BJ (cell line): ENCODE measurements at regions not wholly inside any gene's neighbourhood (a gene's known extent, or its start where the extent isn't known, plus 50 kb on each side); places are given as distances from the start of the nearest gene placed in this dataset.
A peak's percentile ranks its signal among the peaks of the same experiment; 100 is the strongest.

Experiments
- CTCF ChIA-PET: fragments of 350-600 bp; formaldehyde crosslinking; extraction: SDS; loops from one replicate; lab custom pipeline; 2021; ENCODE audit warnings: antibody characterized with exemption, inconsistent platforms; lab: Yijun Ruan, JAX
- POLR2A ChIA-PET: fragments of 300-600 bp; sonication (Branson Sonifier 250); formaldehyde crosslinking; extraction: SDS; loops from one replicate; lab custom pipeline; 2021; ENCODE audit warnings: antibody characterized with exemption; lab: Charles Lee
- DNase-seq: peaks from one replicate; pipeline ENCODE4 v3.0.0-alpha.2; 2011; ENCODE audit warnings: low read depth
- H3K27me3 ChIP-seq: 2 replicates; pipeline ENCODE4 v1.6.0; 2011; ENCODE audit warnings: low read length; ENCODE audit not compliant: control insufficient read depth, insufficient read depth
- H3K36me3 ChIP-seq: 2 replicates; pipeline ENCODE4 v1.5.1; 2011; ENCODE audit warnings: low read length; ENCODE audit not compliant: control insufficient read depth, insufficient read depth
- H3K4me3 ChIP-seq: 2 replicates; pipeline ENCODE4 v1.5.1; 2011; ENCODE audit warnings: low read depth, mild to moderate bottlenecking, control low read depth, low read length
- TF ChIP-seq, protein P1 (sequence below): IDR thresholded peaks from 2 replicates; pipeline ENCODE4 v1.5.1; 2011; ENCODE audit warnings: low read depth, mild to moderate bottlenecking, control low read depth, inconsistent platforms, low read length, moderate library complexity; ENCODE audit not compliant: insufficient read depth

DNA sequence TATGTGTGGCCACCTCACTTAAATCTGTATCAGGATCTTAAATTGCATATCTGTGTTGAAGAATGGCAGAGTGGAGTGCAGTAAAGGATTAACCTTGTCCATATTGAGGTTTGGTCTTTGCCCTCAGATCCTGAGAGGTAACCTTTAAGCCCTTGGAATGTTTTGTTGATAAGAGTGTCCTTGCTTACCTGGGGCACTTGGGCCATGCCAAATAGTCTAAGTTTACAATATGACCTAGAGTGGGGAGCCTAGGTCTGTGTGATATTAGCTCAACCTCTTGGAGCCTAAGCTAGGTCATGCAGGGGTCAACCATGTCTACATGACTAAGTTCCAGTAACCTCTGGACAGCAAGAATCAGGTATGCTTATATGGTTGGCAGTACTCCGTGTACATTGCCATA lies 792.5 kb downstream of the DIAPH3 start:
- Histone ChIP-seq H3K36me3 (no peaks in the 10 kb centered on the region), H3K27me3 (peaks cover 3% of the 10 kb centered on the region; the same call in 1 of the 2 replicates), H3K4me3 (no peak overlapping the region)
- ChIA-PET POLR2A (no interaction called here), CTCF (no interaction called here)
- TF ChIP-seq, protein P1, sequence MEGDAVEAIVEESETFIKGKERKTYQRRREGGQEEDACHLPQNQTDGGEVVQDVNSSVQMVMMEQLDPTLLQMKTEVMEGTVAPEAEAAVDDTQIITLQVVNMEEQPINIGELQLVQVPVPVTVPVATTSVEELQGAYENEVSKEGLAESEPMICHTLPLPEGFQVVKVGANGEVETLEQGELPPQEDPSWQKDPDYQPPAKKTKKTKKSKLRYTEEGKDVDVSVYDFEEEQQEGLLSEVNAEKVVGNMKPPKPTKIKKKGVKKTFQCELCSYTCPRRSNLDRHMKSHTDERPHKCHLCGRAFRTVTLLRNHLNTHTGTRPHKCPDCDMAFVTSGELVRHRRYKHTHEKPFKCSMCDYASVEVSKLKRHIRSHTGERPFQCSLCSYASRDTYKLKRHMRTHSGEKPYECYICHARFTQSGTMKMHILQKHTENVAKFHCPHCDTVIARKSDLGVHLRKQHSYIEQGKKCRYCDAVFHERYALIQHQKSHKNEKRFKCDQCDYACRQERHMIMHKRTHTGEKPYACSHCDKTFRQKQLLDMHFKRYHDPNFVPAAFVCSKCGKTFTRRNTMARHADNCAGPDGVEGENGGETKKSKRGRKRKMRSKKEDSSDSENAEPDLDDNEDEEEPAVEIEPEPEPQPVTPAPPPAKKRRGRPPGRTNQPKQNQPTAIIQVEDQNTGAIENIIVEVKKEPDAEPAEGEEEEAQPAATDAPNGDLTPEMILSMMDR: no peak
- DNase-seq: no peak

DNA sequence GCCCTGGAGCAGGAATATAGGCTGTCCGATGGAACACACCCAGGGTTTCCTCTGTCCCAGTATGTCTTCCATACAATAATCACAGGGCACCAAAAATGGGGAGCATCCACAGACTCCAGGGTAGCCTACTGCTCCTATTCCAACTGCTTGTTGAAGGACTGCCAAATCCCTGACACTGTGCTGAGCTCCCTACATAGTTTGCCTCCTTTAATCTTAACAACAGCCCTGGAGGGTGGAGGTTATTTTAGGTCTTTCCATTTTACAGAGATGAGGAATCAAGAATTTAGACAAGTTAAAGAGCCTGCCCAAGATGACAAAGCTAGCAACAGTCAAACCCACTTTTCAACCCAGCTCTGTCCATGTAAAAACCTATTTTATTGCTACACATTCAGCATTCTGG lies 790.4 kb downstream of the DIAPH3 start:
- ChIA-PET POLR2A (no interaction called here), CTCF (interaction anchor here (1.3 kb wide), 1 partner anchor 18 kb away, joined by 5 read pairs; no protein-coding TSS in a partner anchor)
- Histone ChIP-seq H3K36me3 (no peaks in the 10 kb centered on the region), H3K4me3 (no peak overlapping the region), H3K27me3 (peaks cover 3% of the 10 kb centered on the region; the same call in 1 of the 2 replicates)
- TF ChIP-seq, protein P1: no peak
- DNase-seq: no peak

DNA sequence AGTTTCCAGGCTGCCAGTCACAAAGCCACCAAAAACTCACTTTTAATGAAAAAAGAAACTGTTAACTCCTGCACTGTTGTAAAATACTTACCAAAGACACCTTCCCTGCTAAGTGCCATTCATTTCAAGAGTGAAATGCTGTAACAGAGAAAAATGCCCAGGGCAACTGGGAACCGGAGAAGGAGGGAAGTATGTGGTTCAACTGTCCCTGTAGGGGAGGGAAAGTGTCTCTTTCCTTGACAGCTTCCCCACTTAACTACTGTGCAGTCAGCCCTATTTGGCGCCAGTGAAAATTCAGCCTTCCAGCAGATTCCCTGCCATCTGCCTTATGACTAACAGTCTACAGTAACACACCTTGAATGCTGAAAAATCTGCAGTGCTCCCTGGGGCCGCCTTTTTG lies 789.0 kb downstream of the DIAPH3 start:
- no peak overlapping the region for H3K4me3 ChIP-seq
- no peak for DNase-seq
- TF ChIP-seq, protein P1: no peak
- CTCF ChIA-PET: no interaction called here
- no peaks in the 10 kb centered on the region for H3K36me3 ChIP-seq
- POLR2A ChIA-PET: interaction anchor here (0.6 kb wide), 1 partner anchor 535 kb away, joined by 6 read pairs; no protein-coding TSS in a partner anchor
- no peaks in the 10 kb centered on the region for H3K27me3 ChIP-seq

DNA sequence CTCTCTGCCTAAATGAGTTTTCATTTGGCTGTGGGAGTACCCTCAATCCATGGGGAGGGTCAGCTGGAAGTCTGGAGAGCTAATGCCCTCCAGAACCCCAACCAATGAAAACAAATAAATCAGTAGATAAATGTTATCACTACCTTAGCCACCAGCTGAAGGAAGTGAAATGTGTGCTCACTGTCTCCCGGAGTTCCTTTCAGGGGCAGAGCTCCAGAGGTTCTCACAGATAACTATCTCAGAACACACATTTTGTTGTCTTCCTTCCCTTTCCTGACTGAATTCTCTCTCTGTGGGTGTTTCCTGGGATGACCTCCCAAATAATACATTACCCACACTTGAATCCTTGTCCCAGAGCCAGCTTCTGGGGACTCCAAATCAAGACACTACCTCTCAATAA lies 779.6 kb downstream of the DIAPH3 start:
- ChIA-PET POLR2A (no interaction called here), CTCF (no interaction called here)
- no peak for DNase-seq
- TF ChIP-seq, protein P1: no peak
- Histone ChIP-seq H3K27me3 (peaks cover 4% of the 10 kb centered on the region; the same call in 1 of the 2 replicates), H3K4me3 (no peak overlapping the region), H3K36me3 (no peaks in the 10 kb centered on the region)

DNA sequence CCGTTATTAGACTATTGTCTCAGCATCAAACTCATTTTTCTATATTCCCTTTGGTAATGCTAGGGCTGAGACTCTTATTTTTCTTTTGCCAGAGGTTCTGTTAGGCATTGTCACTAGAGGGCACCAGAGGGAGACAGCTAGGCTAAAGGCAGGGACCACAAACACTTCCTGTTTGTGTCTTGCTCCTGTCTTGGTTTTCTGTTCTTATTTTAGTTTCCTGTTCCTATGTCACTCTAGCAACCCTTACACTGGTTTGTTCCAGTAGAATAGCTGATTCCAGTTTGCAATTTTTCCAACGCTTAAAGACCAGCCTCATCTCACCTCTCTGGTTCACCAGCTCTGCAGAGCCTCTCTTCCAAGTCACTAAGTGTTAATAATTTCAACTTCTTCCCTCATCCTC lies 772.0 kb downstream of the DIAPH3 start:
- Histone ChIP-seq H3K27me3 (no peaks in the 10 kb centered on the region), H3K4me3 (no peak overlapping the region), H3K36me3 (no peaks in the 10 kb centered on the region)
- ChIA-PET POLR2A (no interaction called here), CTCF (interaction anchor here (0.6 to 6.5 kb wide), 28 partner anchors 8 to 515 kb away, joined by 3 to 96 read pairs (median 5); no protein-coding TSS in a partner anchor)
- no peak for DNase-seq
- TF ChIP-seq, protein P1: peak; percentile 93
